HT-29 (cell line): ENCODE measurements at regions not wholly inside any gene's neighbourhood (a gene's known extent, or its start where the extent isn't known, plus 50 kb on each side); places are given as distances from the start of the nearest gene placed in this dataset.
"Not testable (repeated sequence)": the region's sequence is repeated elsewhere in the genome, so short reads cannot be mapped to it uniquely, and the experiment has no call there.

Experiments
- DNase-seq: peaks from one replicate; pipeline ENCODE4 v3.0.0-alpha.2; 2015; ENCODE audit warnings: low spot score

DNA sequence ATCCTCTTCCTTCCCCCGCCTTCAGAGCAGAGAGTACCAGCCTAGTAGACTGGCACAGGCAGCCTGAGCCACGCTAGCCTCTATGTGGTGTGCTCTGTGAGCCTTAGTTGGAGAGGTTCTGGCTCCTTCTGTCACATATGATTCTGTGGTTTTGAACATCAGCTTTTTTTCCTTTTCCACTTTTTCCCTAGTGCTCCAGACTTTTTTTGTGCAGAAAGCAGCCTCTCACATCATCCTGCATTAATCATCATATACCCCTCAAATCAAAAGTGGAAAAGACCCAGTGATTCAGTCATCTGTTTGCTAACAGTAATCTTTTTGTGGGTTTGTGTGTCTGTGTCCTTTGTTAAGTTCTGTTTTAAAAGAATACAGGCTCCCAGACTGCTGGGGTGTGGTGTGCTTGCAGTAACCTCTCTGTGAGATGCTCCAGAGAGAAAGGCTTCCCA, 663.9 kb upstream of the RGMB start:
- no peak for DNase-seq

DNA sequence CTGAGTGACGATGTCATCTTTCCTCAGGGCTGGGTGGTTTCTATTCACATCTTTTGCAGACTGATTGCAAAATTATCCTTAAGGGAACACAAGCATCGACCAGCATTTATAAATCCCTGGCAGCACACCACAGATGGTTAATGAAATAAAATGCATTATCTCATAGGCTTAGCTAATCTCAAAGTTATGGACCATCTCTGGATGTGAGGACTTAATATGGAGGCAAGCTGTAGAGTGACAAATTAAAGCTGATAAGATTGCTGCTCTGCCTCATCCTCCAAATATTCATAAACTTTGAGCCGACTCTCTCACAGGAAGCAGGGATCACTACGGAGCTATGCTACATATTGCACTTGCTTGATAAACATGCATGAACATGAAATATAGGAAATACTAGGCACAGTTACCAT, 663.2 kb upstream of the RGMB start:
- no peak for DNase-seq

DNA sequence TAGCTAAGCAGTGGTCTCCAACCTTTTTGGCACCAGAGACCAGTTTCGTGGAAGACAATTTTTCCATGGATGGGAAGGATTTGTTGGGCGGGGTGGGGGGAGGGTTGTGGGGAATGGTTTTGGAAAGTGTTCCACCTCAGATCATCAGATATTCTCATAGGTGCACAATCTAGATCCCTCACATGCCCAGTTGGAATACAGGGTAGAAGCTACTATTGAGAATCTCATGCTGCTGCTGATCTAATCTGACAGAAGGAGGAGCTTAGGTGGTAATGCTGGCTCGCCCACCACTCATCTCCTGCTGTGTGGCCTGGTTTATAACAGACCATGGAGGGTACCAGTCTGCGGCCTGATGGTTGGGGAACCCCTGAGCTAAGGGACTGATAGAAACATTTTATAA, 662.7 kb upstream of the RGMB start:
- DNase-seq, result no peak

DNA sequence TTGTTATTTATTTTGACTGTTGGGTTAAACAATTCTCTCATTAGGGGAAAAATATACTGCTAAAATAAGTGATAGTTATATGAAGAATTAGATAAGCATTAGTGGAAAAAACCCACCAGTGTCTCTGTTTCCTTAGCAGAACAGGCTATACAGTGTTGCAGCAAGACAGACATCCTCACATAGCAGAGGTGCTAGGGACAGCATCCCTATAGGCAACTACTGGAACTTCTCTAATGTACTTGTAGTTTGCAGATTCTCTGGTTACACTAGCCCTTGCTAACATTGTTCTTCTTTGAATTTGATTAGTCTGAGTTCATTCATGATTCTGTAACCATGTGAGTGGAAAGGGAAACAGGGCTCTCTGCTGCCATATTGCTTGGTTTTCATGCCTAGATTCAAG, 661.8 kb upstream of the RGMB start:
- DNase-seq, result no peak

DNA sequence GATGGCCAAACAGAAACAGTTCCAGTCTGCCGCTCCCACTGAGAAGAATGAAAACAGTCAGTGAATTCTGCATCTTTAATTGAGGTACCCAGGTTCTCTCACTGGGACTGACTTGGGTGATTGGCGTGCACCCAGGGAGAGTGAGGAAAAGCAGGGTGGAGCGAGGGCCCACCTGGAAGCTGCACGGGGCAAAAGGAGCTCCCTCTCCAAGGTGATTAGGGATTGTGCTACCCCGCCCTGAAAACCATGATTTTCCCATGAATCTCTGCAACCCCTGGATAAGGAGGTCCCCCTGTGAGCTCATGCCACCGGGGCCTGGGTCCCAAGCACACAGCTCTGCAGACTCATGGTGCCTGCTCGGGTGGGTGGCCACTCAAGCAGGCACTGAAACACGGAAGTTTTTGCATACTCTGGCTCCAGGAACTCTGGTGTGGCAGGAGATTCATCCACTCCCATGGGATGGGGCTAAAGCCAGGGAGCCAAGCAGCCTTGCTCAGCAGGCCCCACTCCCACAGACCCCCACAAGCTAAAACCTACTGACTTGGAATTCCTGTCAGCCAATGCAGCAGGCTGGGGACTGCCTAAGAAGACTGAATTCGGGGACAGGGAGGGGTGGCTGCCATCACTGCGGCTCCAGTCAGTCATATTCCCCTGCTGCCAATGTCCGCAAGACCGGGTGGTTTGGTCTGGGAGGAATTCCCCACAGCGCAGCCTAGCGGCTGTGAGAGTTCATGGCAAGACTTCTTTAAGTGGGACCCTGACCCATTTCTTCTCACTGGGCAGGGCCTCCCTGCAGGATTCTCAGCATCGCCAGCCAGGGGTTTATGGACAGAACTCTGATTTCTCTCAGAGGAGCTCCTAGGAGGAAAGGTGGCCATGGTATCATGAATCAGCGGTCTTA, 652.2 kb upstream of the RGMB start:
- no peak for DNase-seq

DNA sequence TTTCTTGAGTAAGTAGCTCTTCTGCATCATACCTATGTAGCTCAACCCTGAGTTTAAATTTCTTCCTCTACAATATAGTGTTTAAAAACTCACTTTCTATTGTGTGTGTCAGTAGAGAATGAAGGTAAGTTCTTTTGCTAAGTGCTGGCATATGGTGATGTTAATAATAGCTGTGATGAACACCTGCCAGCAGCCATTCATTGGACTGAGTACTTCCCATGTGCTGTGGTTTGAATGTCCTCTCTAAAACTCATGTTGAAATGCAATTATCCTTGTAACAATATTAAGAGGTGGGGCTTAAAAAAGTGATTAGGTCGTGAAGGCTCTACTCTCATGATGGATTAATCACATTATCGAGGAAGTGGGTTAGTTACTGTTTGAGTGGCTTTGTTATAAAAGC, 645.2 kb upstream of the RGMB start:
- DNase-seq, result no peak

DNA sequence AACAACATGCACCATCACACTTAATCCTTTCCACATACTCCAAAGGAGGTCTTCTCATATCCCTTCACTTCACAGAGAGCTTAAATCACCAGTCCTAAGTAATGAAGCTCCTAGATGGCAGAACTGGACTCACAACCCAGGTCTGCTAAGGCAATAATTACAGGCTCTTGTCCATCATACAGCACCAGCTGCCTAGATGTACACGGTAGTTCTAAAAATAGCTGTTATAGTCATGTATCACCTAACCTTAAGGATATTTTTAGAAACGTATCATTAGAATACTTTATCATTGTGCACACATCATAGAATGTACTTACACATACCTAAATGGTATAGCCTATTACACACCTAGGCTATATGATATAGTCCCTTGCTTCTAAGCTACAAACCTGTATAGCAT, 644.6 kb upstream of the RGMB start:
- no peak for DNase-seq

DNA sequence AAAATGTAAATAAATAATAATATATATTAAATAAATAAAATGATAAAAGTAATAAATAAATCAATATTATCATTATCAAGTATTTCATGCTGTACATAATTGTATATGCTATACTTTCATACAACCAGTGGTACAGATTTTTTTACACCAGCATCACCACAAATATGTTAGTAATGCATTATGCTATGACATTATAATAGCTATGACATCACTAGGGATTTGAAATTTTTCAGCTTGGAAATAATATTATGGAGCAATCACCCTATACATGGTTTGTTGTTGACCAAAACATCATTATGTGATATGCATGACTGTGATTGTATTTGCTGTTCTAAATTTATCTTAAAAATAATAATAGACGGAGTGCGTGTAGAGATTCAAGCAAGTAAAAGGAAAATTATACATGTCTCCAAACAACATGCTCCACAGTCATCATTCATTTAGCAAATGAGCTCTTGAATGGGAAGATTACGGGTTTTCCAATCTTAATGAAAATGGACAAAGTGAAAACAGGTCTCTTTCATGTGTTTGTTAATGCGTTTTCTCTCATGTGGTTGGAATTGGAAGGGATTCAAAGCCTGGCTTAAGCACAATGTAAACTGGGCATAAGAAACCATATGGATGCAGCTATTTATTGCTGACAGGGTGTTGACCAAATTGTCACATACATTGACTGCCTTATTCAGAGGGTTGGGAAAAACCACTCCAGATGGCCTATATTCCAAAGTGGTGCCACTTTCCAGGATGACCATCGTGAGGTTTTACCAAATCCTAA, 643.0 kb upstream of the RGMB start:
- DNase-seq, result no peak

DNA sequence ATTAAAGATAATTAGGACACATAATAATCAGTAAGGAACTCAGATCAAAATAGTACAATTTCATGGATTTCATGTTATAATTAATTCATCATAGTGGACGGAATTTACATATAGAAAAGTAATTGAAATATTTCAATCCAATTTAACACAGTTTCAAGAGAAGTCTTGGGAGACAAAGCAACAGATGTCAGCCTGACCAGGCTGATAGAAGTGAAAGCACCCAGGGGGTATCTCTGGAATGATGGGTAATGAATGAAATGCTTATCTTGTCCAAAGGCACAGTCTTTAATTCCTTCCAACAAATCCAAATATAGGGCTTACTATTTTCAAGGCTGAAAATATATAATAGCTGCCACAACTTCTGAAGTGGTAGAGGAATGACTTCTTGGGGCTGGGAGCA, 629.3 kb upstream of the RGMB start:
- no peak for DNase-seq

DNA sequence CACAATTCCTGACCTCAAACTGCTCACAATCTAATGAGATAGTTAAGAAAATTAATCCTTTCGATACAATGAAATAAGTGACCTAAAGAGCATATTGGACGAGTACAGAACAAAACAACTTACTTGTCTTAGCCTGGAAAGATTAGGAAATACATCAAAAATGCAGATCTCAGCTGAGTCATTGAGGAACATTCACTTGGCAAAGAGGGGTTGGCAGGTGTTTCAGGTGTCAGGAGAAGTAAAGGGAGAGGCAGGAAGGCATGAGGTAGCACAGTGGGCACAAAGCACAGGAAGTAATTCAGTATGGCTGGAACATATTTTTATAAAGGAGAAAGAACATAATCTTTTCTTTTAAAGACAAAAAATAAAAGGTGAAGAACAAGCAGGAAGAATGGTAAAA, 628.8 kb upstream of the RGMB start:
- no peak for DNase-seq

DNA sequence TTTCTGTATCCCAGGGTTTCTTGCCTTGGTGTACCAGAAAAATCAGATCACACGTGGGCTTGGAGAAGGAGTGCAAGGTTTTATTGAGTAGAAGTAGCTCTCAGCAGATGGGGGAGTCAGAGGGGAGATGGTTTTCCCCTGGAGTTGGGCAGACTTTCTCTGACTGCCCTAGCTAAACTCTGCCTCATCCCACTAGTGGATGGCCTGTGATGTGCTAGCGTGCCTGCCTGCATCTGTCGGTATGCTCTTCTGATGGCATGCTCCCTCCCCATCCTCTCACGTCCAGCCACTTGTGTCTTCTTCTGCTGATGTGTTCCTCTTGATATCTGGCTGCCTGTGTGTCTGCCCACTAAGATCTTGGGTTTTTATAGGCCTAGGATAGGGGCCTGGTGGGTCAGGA, 616.1 kb upstream of the RGMB start:
- no peak for DNase-seq

DNA sequence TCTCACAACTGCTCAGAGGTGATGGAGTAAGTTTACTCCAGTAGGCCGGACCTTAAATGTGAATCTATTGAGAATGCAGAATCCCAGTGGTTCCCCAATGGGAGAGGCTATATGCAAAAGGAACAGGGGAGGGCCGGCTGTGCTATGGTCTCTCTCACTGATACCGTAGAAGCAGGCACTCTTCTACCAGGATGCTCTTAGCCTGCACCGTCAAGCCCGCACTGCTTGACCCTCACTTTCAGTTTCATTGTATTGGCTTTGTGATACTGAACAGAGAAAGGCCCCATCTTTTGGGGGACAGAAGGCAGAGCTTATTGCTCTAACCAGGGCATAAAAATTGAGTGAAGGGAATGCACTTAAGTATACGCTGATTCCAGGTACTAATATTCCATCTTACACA, 615.0 kb upstream of the RGMB start:
- DNase-seq, result no peak

DNA sequence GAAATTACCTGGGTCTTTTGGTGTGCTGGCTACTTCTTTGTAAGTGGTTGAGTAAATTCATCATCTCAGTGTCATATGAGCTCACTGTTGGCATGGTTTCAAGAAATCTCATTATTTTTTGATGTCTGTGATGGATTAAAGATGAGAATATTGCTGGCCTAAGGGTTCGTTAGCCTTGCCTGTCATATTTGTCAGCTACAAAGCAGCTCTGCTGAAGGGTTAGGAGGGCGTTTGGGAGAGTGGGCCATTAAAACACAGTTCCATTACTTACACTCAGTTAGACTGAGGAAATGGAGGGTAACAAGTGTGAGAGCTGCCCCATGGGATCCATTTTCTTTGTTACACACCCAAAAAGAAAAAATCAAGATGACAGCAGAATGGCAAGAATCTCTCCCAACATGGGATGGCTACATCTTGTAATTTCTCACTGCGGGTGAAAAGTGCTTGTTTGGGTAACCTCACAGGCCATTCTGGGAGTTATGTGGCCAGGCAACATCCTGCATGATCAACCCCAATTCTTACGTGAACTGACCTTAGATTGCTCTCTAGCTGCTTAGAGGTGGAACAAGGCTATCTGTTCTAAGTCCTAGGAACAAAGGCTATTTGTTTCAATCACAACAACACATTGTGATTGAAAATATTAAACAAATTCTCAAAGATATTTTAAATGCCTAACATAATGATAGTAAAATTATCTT, 609.5 kb upstream of the RGMB start:
- no peak for DNase-seq

DNA sequence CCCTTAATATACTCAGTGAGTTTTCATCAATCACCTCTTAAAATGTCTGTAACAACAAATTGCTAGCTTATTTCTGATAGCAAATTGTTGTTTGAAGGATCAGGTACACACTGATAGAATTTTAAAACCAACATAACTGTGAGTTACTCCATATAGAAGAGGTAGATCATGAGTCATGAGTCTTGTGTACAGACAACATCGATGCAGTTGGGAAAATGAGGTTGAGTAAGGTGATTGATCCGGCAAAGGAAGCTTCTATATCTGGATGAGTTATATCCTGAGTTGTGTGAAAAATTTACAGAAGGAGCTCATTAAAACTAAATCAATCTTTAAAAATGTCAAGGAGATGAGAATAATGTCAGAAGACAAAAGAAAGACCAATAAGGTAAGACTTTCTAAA, 604.6 kb upstream of the RGMB start:
- DNase-seq, result no peak

DNA sequence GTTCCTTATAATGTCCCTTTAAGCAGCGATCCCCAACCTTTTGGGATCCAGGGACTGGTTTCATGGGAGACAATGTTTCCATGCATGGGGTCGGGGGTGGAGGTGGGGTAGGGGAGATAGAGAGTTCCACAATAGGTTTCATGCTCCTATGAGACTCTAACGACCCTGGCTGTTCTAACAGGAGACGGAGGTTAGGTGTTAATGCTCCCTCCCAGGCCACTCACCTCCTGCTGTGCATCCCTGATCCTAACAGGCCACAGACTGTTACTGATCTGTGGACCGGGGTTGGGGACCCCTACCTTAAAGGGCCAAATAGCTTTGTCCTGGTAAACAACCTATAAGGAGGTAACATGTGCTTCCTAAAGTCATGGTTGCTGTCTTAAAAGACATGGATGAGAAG, 602.5 kb upstream of the RGMB start:
- DNase-seq, result no peak

DNA sequence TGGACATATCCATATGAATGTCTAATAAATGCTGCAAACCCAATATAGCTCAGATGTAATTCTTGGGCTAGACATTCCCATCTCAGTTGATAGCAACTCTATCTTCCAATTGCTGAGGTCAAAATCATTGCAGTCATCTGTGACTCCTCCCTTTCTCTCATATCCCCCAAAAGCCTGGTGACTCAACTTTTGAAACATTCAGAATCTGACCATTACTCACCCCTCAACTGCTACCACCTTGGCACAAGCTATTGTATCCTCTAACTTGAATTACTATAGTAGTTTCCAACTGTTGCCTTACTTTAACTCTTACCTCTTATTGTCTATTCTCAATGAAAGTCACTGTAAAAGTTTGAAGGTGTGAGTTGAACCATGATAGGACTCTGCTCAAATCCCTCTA, 600.1 kb upstream of the RGMB start:
- DNase-seq, result no peak

DNA sequence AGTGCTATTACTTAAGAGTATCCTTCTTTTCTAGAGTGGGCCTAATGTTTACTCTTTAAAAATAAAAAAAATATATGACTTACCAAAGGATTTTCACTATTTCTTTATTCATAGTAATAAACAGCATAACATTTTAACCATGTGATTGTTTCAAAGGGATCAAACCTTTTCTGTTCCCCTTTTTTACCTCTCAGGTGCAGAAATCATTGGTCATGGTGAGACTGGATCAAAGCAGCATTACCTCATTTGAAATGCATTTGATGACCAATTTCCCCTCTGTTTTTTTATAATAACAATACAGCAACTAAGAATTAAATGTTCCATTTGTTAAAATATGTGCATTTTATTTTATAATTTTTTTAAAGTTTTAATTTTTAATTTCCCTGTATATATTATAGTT, 598.0 kb upstream of the RGMB start:
- no peak for DNase-seq

DNA sequence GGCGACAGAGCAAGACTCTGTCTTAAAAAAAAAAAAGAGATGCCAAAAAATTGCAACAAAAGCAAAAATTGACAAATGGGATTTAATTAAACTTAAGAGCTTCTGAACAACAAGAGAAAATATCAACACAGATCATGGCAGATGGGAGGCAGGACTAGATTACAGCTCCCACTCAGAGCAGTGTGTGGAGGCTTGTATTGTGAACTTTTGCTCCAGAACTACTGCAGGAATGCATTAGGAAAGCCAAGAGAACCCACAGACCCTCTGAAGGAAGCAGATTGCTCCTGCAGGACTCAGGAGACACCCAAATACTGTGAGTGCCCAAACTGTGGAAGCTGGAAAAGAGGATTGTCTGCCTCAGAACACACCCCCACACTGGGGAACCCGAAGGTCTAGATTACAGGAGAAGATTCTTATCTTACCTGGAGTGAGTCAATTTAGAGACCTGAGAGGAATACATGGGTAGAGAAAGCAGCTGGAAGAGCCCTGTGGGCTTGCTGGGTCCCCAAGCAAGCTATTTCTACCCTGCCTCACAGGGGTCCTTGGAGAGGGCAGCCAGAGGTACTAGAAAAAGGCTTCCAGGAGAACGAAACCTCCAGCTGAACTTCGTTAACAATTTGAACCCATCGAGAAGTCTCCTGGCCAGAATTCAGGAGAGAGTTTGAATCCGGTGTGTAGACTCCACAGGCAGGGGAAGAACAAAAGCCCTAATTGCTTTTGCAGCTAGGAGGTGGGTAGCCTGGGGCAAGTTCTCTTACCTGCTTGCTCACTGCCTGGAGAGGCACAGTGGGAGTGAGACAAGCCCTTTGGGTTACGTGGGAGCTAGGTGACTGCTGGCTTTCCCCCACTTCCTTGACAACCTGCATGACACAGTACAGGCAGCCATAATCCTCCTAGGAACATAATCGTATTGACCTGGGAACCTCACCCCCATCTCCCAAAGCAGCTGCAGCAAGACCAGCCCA, 593.4 kb upstream of the RGMB start:
- no peak for DNase-seq

DNA sequence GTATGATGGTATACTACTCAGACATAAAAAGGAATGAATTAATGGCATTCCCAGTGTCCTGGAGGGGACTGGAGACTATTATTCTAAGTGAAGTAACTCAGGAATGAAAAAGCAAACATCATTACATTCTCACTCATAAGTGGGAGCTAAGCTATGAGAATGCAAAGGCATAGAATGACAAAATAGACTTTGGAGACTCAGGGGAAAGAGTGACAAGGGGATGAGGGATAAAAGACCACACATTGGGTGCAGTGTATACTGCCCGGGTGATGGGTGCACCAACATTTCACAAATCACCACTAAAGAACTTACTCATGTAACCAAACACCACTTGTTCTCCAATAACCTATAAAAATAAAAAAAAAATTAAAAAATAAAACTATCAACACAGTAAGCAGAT, 587.3 kb upstream of the RGMB start:
- no peak for DNase-seq

DNA sequence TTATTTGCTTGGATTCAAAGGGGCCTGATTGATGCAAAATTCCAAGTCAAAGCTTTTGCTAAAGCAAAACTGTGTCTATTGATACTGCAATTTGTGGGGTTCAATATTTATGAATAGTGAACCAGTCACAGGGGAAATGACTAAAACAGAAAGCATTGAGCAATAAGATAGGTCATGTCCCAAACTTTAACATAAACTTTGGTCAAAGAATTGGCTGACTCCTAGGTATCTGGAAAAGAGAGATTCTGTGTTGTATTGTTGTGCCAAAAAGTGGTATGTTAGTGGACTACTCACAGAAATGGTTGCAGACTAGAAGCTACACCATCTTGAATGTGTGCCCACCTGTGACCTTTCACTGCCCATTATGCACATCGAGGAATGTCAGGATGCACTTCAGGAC, 585.5 kb upstream of the RGMB start:
- DNase-seq, result no peak

DNA sequence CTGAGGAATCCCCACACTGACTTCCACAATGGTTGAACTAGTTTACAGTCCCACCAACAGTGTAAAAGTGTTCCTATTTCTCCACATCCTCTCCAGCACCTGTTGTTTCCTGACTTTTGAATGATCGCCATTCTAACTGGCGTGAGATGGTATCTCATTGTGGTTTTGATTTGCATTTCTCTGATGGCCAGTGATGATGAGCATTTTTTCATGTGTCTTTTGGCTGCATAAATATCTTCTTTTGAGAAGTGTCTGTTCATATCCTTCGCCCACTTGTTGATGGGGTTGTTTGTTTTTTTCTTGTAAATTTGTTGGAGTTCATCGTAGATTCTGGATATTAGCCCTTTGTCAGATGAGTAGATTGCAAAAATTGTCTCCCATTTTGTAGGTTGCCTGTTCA, 583.1 kb upstream of the RGMB start:
- not testable (repeated sequence) for DNase-seq
